CD4-positive, alpha-beta T cell treated with Interleukin-4 for 4 hours (primary cell): ENCODE measurements at regions not wholly inside any gene's neighbourhood (a gene's known extent, or its start where the extent isn't known, plus 50 kb on each side); places are given as distances from the start of the nearest gene placed in this dataset.

Experiments used
- DNase-seq: peaks from one replicate; pipeline ENCODE4 v3.0.0-alpha.2; 2020

- DNase-seq = no peak
Measured at GRCh38 chr20:40538131-40538530, 150.9 kb downstream of the MAFB start.

DNA sequence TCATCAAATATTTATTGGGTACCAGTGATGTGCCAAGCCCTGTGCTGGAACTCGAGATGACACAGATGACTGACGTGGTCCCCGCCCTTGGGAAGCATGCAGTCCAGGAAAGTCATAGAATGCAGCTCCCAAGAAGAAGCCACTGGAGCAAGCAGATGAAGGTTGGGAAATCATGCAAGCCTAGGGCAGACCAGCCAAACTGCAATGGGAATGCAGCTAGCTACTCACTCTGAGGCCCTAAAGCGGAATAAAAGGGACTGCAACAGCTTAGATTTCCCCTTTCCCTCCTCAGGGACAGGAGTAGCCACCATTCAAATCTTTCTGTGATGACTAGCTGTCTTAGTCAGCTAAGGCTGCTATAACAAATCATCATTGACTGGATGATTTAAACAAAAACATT is 152.2 kb downstream of the MAFB start:
- DNase-seq = no peak

GRCh38 chr20:40535816-40536215 is 153.2 kb downstream of the MAFB start:
- no peak for DNase-seq

- DNase-seq = no peak
Measured at GRCh38 chr20:40532103-40532502, 156.9 kb downstream of the MAFB start.

DNA sequence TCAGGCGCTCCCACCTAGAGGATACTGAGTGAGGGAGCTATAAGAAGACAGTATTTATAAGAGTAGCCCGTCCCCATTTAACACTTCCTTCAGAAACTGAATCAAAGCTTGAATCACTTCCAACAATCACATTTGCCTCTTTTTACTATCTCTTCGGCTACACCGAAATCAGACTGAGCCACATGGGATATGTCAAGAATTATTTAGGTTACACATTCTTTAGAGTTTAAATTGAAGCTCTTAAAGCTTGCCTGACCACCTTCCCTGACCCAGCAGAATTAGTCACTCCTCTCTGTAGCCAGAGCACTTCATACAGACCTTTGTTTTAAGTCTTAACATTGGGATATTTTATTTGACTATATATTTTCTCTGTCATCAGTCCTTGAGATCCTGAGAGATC is 163.7 kb downstream of the MAFB start:
- DNase-seq = no peak

DNA sequence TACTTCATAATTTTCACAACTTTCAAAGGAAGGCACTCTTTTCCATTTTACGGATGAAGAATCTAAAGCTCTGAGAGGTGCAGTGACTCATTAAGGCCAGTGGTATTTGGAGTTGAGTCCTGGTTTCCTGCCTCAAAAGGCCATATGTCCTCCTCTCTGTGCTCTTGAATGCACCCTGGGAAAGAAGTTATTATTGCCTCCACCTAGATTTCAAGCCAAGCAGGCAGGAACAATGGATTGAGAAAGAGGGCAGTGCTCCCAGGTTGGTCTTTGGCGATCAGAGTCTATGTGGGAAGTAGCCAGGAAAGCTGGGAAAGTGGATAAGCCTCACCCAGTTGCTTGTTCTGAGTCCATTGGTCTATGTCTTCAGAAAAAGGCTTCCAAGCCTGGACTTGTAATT is 165.0 kb downstream of the MAFB start:
- DNase-seq = no peak

GRCh38 chr20:40522405-40522804 is 166.6 kb downstream of the MAFB start:
- no peak for DNase-seq

- no peak for DNase-seq
Measured at GRCh38 chr20:40521962-40522361, 167.1 kb downstream of the MAFB start.

GRCh38 chr20:40519918-40520317 is 169.1 kb downstream of the MAFB start:
- DNase-seq = no peak

DNA sequence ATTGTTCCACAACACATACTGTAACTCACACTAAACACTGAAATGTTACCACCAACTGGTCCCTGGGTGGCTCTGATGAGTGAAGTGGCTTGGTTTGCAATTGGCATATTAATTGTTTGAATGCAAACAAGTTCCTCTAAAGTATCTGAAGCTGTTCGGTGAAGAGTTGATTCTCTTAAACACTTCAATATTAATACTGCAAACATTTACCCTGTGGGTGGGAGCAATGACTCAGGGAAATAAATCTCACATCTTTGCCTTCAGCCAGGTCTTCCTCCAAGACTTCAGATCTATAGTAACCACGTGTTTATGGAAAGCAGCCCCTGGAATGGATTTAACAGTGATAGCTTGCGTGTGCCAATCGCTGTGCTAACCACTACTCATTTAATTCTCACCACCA is 176.0 kb downstream of the MAFB start:
- no peak for DNase-seq

DNA sequence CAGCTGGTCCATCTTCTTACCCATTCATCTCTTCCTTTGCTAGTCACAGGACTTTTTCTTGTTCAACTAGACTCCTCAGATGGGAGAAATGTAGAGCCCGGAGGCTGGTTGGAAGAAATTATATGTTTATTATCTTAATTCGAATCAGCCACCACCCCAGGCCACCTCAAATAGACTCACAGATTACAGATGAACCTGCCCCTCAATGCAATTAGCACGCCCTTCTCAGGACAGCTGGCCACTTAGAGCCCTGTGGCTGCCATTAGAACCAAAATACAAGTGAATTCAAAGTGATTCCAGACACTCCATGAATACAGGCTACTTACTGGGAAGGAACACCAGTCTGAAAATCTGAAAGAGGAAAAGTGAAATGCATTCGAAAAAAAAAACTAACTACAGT is 176.4 kb downstream of the MAFB start:
- no peak for DNase-seq

- no peak for DNase-seq
Measured at GRCh38 chr20:40511478-40511877, 177.6 kb downstream of the MAFB start.

GRCh38 chr20:40510622-40511021 is 178.4 kb downstream of the MAFB start:
- no peak for DNase-seq

DNA sequence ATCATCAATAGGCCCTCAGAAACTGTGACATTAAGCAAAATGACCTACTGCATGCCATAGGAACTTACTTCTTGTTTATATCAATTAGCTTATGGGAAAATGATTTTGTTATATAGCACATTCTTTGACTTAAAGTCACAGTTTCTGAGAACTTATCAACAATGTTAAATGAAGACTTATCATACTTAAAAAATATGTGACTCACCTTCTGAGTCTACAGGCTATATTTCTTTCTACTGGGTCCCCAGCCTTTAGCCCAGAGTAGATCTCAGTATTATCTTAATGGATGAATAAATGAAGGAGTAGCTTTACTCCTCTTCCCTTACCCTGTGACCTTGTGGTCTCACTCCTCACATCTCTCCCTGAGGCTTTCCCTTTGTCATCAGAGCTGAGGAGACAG is 180.2 kb downstream of the MAFB start:
- DNase-seq = no peak

DNA sequence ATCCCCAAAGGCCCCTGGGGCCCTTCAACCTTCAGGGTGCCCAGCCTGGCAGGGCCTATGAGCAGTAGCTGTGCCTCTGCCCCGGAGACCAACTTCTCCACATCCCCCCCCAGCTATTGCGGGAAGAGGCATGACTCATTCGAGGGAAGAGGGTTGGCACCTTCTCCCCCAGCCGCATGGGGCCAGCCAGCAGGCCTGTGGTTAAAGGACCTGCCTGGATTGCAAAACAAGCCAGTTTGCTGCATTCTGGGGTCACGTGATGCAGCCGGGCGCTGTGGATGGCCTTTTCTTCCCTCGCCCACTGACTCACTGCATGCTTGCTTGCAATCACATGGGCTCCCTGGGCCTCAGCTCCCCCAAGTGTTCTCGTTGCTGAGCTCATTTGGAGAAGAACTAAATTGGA is 182.5 kb downstream of the MAFB start:
- peak; percentile 41 for DNase-seq

DNA sequence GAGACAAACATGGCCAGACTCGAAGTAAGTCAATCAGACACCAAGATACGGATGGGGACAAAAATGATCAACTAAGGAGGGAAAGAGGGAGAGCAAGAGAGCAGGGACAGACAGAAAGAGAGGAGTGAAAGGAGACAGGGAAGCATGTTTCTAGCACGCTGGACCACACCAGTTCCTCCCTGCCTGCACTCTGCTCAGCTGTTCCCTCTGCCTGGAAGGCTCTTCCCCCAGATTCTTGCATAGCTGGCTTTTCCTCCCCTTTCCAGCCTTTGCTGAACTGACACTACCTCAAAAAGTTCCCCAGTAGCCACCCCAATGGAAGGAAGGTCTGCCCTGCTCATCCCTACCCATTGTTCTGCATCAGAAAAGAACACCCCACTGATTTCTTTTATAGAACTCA is 185.9 kb downstream of the MAFB start:
- no peak for DNase-seq

GRCh38 chr20:40502576-40502975 is 186.5 kb downstream of the MAFB start:
- no peak for DNase-seq

DNA sequence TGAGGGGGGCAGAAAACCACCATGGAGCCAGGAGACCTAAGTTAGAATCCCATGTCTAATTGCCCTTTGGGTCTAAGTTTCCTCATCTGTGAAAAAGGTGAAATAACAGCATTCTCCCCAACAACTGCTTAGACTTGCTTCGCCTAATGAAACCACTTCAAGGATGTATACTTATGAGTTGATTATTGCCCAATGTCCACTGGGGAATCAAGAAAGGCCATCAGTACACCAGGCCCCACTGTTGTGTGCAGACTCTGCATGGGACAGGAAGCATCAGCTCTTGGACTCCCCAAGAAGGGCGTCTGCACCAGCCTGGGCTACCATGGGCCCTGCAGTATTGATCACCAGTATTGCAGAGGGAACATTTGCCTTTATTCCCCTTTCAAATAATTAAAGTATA is 189.6 kb downstream of the MAFB start:
- no peak for DNase-seq

DNA sequence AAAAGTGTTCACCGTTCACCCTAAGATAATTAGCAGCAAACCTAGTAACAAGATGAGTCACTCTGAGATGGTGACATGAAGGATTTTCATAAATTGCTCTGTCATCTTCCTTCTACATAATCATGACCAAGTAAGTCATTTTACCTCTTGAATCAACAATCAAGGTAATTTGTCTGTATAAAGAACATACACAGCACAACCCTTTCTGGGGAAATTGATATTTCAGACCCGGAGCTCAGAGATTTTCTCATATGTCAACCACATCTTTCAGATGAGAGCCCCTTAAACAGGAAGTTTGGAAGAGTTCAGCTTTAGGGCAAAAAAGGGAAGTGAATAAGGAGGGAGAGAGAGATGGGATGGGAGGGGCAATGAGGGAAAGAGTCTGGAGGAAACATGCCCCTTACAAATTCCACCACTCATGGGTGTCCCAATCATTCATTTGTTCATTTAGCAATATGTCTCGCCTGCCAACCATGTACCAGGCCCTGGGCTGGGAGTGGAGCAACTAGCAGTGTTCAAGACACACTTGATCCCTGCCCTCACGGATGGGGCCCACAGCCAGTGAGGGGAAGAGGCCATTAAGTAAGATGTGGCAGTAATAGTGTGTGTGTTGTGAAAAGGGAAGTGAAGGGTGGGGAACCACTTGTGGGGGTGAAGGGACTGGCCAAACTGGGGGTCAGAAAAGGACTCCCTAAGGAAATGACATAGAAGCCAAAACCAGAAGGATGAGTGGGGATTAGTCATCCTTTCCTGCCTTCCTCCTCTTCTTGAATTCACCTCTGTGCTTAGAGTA is 190.9 kb downstream of the MAFB start:
- DNase-seq = peak; percentile 15

DNA sequence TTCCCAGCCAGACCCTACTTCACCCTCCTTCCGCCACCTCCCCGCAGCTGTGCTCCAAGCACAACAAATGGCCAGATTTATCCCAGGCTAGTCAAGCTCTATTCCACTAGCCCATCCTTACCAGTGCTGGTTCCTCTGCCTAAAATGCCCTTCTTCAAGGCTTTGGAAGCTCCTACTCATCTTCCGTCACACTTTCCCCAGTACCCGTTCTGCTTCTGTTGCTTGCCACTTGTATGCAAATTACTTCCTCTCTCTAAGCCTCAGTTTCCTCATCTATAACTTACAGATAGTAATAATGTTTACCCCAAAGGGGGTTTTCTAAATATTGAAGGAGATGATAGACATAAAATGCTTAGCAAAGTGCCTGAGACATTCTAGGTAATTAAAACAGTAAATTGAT is 193.1 kb downstream of the MAFB start:
- no peak for DNase-seq

GRCh38 chr20:40494248-40494647 is 194.8 kb downstream of the MAFB start:
- DNase-seq = peak; percentile 7

GRCh38 chr20:40493549-40493948 is 195.5 kb downstream of the MAFB start:
- no peak for DNase-seq

- DNase-seq = no peak
Measured at GRCh38 chr20:40493071-40493470, 196.0 kb downstream of the MAFB start.

- DNase-seq = no peak
Measured at GRCh38 chr20:40491009-40491590, 197.9 kb downstream of the MAFB start.

DNA sequence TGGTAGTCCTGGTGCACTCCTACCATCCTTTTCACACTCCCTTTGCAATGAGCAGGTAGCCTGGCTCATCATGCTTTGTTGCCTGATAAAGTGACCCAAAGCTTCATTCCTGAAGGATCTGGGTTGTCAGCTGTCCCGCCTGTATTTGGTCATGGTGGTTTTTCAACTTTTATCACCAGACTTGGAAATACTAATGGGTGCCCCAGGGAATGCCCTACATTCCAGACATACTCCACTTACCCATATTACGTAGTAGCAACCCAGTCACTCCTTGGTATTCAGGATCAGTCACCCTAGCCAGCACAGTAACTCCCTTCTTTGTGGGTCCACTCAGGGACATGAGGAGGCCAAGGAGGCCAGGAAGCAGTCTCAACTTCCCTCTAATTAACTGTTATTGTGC is 199.2 kb downstream of the MAFB start:
- DNase-seq = no peak
